DOHH2 (cell line): ENCODE measurements at regions not wholly inside any gene's neighbourhood (a gene's known extent, or its start where the extent isn't known, plus 50 kb on each side); places are given as distances from the start of the nearest gene placed in this dataset.

Experiments
- H3F3A ChIP-seq: fragments of 200-600 bp; sonication (generic), shearing (Covaris generic); 2 replicates; pipeline ENCODE4 v1.6.0; 2016; ENCODE audit warnings: antibody characterized with exemption, mild to moderate bottlenecking; ENCODE audit not compliant: control insufficient read depth, insufficient read depth
- H3K27ac ChIP-seq: fragments of 200-600 bp; sonication (generic); 2 replicates; pipeline ENCODE4 v1.5.1; 2014; ENCODE audit warnings: low read depth, mild to moderate bottlenecking, low read length, moderate library complexity
- H3K27me3 ChIP-seq: fragments of 200-600 bp; sonication (generic); 2 replicates; pipeline ENCODE4 v1.6.1; 2014; ENCODE audit warnings: mild to moderate bottlenecking, low read length, mixed read lengths; ENCODE audit not compliant: control insufficient read depth
- H3K36me3 ChIP-seq: fragments of 200-600 bp; sonication (generic); 2 replicates; pipeline ENCODE4 v1.6.1; 2014; ENCODE audit warnings: mild to moderate bottlenecking, low read length, moderate library complexity, mixed read lengths; ENCODE audit not compliant: control insufficient read depth
- H3K4me1 ChIP-seq: fragments of 200-600 bp; sonication (generic); 2 replicates; pipeline ENCODE4 v1.6.1; 2014; ENCODE audit warnings: mild to moderate bottlenecking, low read length, mixed read lengths; ENCODE audit not compliant: control insufficient read depth
- H3K4me2 ChIP-seq: fragments of 200-600 bp; sonication (generic); 2 replicates; pipeline ENCODE4 v1.6.0; 2014; ENCODE audit warnings: mild to moderate bottlenecking, low read length, moderate library complexity
- H3K4me3 ChIP-seq: fragments of 200-600 bp; sonication (generic); 2 replicates; pipeline ENCODE4 v1.5.1; 2014; ENCODE audit warnings: mild to moderate bottlenecking, low read length, mixed read lengths
- H3K79me2 ChIP-seq: fragments of 200-600 bp; sonication (generic); 2 replicates; pipeline ENCODE4 v1.6.1; 2014; ENCODE audit warnings: mild to moderate bottlenecking, low read length, mixed read lengths; ENCODE audit not compliant: control insufficient read depth
- H3K9me2 ChIP-seq: fragments of 200-600 bp; sonication (generic); replicated peaks from 2 replicates; pipeline ENCODE4 v1.6.1; 2014; ENCODE audit warnings: mild to moderate bottlenecking, low read length, mixed read lengths; ENCODE audit not compliant: control insufficient read depth
- H3K9me3 ChIP-seq: fragments of 200-600 bp; sonication (generic); 2 replicates; pipeline ENCODE4 v1.6.1; 2014; ENCODE audit warnings: antibody characterized with exemption, low read length, mixed read lengths; ENCODE audit not compliant: control insufficient read depth, insufficient read depth
- H4K20me1 ChIP-seq: fragments of 200-600 bp; sonication (generic); 2 replicates; pipeline ENCODE4 v1.6.0; 2014; ENCODE audit warnings: low read depth, mild to moderate bottlenecking, antibody characterized with exemption, low read length, moderate library complexity; ENCODE audit not compliant: control insufficient read depth, insufficient read depth
- EZH2phosphoT487 ChIP-seq: fragments of 200-600 bp; sonication (generic); IDR thresholded peaks from 2 replicates; pipeline ENCODE4 v1.6.1; 2017; ENCODE audit warnings: borderline replicate concordance, mild to moderate bottlenecking, antibody characterized with exemption, low read length, moderate library complexity, mixed read lengths
- TF ChIP-seq, protein P1 (sequence below): fragments of 200-600 bp; sonication (generic); IDR thresholded peaks from one replicate; pipeline ENCODE4 v1.5.1; 2014; ENCODE audit warnings: antibody characterized with exemption, mild to moderate bottlenecking, low read depth, low read length; ENCODE audit not compliant: poor library complexity, severe bottlenecking

DNA sequence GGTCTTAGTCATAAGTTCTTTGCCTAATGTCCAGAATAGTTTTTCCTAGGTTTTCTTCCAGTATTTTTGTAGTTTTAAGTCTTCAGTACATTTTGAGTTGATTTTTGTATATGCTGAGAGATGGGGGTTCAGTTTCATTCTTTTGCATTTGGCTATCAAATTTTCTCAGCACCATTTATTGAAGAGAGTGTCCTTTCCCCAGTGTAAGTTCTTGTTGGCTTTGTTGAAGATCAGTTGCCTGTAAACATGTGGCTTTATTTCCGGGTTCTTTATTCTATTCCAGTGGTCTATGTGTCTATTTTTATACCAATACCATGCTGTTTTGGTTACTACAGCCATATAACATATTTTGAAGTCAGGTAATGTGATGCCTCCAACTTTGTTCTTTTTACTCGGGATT is 87.5 kb upstream of the MYCN start:
- Histone ChIP-seq H3K27ac (no peak overlapping the region), H3K4me3 (no peak overlapping the region), H3K9me3 (no peaks in the 10 kb centered on the region), H3K9me2 (no peaks in the 10 kb centered on the region), H3K4me2 (no peak overlapping the region), H3F3A (no peaks in the 10 kb centered on the region), H3K36me3 (no peaks in the 10 kb centered on the region), H4K20me1 (no peaks in the 10 kb centered on the region), H3K4me1 (no peaks in the 10 kb centered on the region), H3K27me3 (no peaks in the 10 kb centered on the region), H3K79me2 (no peaks in the 10 kb centered on the region)
- no peak for TF ChIP-seq EZH2phosphoT487
- TF ChIP-seq, protein P1, sequence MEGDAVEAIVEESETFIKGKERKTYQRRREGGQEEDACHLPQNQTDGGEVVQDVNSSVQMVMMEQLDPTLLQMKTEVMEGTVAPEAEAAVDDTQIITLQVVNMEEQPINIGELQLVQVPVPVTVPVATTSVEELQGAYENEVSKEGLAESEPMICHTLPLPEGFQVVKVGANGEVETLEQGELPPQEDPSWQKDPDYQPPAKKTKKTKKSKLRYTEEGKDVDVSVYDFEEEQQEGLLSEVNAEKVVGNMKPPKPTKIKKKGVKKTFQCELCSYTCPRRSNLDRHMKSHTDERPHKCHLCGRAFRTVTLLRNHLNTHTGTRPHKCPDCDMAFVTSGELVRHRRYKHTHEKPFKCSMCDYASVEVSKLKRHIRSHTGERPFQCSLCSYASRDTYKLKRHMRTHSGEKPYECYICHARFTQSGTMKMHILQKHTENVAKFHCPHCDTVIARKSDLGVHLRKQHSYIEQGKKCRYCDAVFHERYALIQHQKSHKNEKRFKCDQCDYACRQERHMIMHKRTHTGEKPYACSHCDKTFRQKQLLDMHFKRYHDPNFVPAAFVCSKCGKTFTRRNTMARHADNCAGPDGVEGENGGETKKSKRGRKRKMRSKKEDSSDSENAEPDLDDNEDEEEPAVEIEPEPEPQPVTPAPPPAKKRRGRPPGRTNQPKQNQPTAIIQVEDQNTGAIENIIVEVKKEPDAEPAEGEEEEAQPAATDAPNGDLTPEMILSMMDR = no peak

DNA sequence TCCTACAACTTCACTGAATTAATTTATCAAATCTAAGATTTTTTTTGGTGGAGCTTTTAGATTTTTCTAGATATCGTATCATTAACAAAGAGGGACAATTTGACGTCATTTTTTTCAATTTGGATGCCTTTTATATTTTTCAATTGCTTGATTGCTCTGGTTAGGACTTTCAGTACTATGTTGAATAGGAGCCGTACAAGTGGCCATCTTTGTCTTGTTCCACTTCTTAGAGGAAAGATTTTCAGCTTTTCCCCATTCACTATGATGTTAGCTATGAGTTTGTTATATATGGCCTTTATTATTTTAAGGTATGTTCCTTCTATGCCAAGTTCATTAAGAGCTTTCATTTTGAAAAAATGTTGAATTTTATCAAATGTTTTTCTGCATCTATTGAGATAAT is 86.4 kb upstream of the MYCN start:
- TF ChIP-seq EZH2phosphoT487 = no peak
- TF ChIP-seq, protein P1 = no peak
- Histone ChIP-seq H4K20me1 (no peaks in the 10 kb centered on the region), H3K27ac (no peak overlapping the region), H3K9me2 (no peaks in the 10 kb centered on the region), H3K4me3 (no peak overlapping the region), H3K9me3 (no peaks in the 10 kb centered on the region), H3K4me2 (no peak overlapping the region), H3K27me3 (no peaks in the 10 kb centered on the region), H3K4me1 (no peaks in the 10 kb centered on the region), H3K36me3 (no peaks in the 10 kb centered on the region), H3F3A (no peaks in the 10 kb centered on the region), H3K79me2 (no peaks in the 10 kb centered on the region)

DNA sequence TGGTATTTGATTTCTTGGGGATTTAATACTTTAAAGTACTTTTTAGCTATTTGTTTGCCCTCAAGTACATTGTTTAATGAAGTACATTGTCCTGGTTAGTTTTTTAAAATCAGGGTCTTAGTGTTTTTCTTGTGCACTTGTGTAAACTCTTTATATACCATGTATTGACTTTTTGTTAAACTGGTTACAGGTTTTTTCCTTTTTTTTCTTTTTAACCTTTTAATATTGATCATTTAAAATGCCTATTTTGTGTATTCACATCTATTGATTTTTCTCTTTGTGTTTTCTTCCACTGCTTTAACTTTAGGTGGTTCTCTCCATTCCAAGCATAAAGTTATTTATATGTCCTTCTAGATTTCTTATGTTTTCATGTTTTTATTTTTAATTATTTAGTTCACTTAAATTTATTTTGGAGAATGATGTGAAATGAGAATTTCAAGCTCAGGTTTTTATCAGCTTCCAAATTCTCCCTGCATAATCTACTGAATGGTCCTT is 84.5 kb upstream of the MYCN start:
- Histone ChIP-seq H3K4me3 (no peak overlapping the region), H3K27ac (no peak overlapping the region), H3K4me2 (no peak overlapping the region), H3K9me2 (no peaks in the 10 kb centered on the region), H3K36me3 (no peaks in the 10 kb centered on the region), H3K4me1 (no peaks in the 10 kb centered on the region), H3K79me2 (no peaks in the 10 kb centered on the region), H3K27me3 (no peaks in the 10 kb centered on the region), H3K9me3 (no peaks in the 10 kb centered on the region), H4K20me1 (no peaks in the 10 kb centered on the region), H3F3A (no peaks in the 10 kb centered on the region)
- TF ChIP-seq, protein P1 = no peak
- TF ChIP-seq EZH2phosphoT487 = no peak
